ENCODE measurements at regions not wholly inside any gene's neighbourhood (a gene's known extent, or its start where the extent isn't known, plus 50 kb on each side); places are given as distances from the start of the nearest gene placed in this dataset.

DNA sequence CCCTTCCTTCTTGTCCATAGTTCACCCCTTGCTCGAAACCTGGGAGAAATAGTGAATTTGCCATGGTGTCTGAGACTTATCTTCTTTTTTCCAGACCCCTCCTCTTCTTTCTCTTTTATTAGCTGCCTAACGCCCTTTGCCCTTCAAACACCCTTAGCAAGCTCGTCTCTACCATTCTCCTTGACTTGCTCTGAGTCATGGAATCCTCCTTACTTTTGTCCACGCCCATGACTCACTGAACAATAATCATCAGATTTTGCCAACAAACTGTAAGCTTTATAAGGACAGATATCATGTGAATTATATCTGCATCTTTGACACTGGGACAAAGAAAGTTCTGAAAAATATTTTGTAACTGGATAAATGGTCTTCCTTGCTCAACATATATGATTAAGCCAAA lies 67.1 kb upstream of the CNTNAP5 start:
- Histone ChIP-seq H4K20me1 (ENCODE audit: low read length) (no peaks in the 10 kb centered on the region), H3K9me2 (replicated peaks; ENCODE audit: low read length) (no peaks in the 10 kb centered on the region), H3K27ac (ENCODE audit: low read length) (no peak overlapping the region), H3K4me1 (ENCODE audit: insufficient read depth, low read length) (peaks cover 24% of the 10 kb centered on the region), H3K9ac (ENCODE audit: low read length) (no peak overlapping the region), H3K9me3 (ENCODE audit: low read length) (no peaks in the 10 kb centered on the region), H3K79me2 (ENCODE audit: low read length) (no peaks in the 10 kb centered on the region), H3K4me3 (ENCODE audit: low read length) (no peak overlapping the region), H3K27me3 (ENCODE audit: low read length) (no peaks in the 10 kb centered on the region), H3K4me2 (ENCODE audit: low read length) (no peak overlapping the region), H2AFZ (ENCODE audit: low read length) (no peak overlapping the region), H3K36me3 (ENCODE audit: low read depth, low read length) (no peaks in the 10 kb centered on the region), H3F3A (ENCODE audit: low read length, unreplicated experiment) (no peaks in the 10 kb centered on the region)
- DNase-seq (peak; percentile 74), ATAC-seq (peak; percentile 81)
- CTCF ChIA-PET: interaction anchor here (1.0 kb wide), 1 partner anchor 997 kb away, joined by 5 read pairs; no protein-coding TSS in a partner anchor
- no TSS peak for BruUV-seq (replicated peaks)
- TF ChIP-seq EZH2phosphoT487 (IDR thresholded peaks at IDR 0.05; ENCODE audit: borderline replicate concordance, low read length) (no peak), EZH2 (IDR thresholded peaks at IDR 0.05; ENCODE audit: low read length, unreplicated experiment) (no peak)
- TF ChIP-seq, protein P1, sequence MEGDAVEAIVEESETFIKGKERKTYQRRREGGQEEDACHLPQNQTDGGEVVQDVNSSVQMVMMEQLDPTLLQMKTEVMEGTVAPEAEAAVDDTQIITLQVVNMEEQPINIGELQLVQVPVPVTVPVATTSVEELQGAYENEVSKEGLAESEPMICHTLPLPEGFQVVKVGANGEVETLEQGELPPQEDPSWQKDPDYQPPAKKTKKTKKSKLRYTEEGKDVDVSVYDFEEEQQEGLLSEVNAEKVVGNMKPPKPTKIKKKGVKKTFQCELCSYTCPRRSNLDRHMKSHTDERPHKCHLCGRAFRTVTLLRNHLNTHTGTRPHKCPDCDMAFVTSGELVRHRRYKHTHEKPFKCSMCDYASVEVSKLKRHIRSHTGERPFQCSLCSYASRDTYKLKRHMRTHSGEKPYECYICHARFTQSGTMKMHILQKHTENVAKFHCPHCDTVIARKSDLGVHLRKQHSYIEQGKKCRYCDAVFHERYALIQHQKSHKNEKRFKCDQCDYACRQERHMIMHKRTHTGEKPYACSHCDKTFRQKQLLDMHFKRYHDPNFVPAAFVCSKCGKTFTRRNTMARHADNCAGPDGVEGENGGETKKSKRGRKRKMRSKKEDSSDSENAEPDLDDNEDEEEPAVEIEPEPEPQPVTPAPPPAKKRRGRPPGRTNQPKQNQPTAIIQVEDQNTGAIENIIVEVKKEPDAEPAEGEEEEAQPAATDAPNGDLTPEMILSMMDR (conservative IDR thresholded peaks at IDR 0.05; ENCODE audit: low read depth, low read length): no peak
- intact Hi-C loops (cut with micrococcal nuclease): no loop called here
- POLR2A ChIA-PET (ENCODE audit: unreplicated experiment): no interaction called here

DNA sequence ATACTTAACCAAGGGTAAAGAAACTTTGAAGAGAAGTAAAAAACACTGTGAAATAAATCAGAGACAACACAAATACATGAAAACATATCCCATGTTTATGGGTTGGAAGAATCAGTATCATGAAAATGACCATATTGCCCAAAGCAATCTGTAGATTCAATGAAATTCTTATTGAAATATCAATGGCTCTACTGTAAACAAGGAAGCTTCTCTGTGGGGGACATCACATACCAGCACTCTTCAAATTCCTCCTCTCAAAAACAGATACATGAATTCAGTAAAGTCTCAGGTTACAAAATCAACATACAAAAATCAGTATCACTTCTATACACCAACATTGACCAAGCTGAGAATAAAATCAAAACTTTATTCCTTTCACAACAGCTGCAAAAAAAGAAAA lies 63.5 kb upstream of the CNTNAP5 start:
- TF ChIP-seq EZH2 (IDR thresholded peaks at IDR 0.05; ENCODE audit: low read length, unreplicated experiment) (no peak), EZH2phosphoT487 (IDR thresholded peaks at IDR 0.05; ENCODE audit: borderline replicate concordance, low read length) (no peak)
- TF ChIP-seq, protein P1 (conservative IDR thresholded peaks at IDR 0.05; ENCODE audit: low read depth, low read length): no peak
- H4K20me1 ChIP-seq (ENCODE audit: low read length): no peaks in the 10 kb centered on the region
- BruUV-seq (replicated peaks): no TSS peak
- no peaks in the 10 kb centered on the region for H3F3A ChIP-seq (ENCODE audit: low read length, unreplicated experiment)
- no peak overlapping the region for H2AFZ ChIP-seq (ENCODE audit: low read length)
- no peak for DNase-seq
- H3K4me3 ChIP-seq (ENCODE audit: low read length): no peak overlapping the region
- intact Hi-C loops (cut with micrococcal nuclease): no loop called here
- CTCF ChIA-PET: no interaction called here
- no peak overlapping the region for H3K27ac ChIP-seq (ENCODE audit: low read length)
- no peaks in the 10 kb centered on the region for H3K27me3 ChIP-seq (ENCODE audit: low read length)
- POLR2A ChIA-PET (ENCODE audit: unreplicated experiment): no interaction called here
- ATAC-seq: no peak
- H3K4me1 ChIP-seq (ENCODE audit: insufficient read depth, low read length): peaks cover 9% of the 10 kb centered on the region; the same call in 1 of the 2 replicates
- H3K9ac ChIP-seq (ENCODE audit: low read length): no peak overlapping the region
- H3K36me3 ChIP-seq (ENCODE audit: low read depth, low read length): no peaks in the 10 kb centered on the region
- no peaks in the 10 kb centered on the region for H3K9me3 ChIP-seq (ENCODE audit: low read length)
- H3K9me2 ChIP-seq (replicated peaks; ENCODE audit: low read length): no peaks in the 10 kb centered on the region
- H3K79me2 ChIP-seq (ENCODE audit: low read length): no peaks in the 10 kb centered on the region
- no peak overlapping the region for H3K4me2 ChIP-seq (ENCODE audit: low read length)

DNA sequence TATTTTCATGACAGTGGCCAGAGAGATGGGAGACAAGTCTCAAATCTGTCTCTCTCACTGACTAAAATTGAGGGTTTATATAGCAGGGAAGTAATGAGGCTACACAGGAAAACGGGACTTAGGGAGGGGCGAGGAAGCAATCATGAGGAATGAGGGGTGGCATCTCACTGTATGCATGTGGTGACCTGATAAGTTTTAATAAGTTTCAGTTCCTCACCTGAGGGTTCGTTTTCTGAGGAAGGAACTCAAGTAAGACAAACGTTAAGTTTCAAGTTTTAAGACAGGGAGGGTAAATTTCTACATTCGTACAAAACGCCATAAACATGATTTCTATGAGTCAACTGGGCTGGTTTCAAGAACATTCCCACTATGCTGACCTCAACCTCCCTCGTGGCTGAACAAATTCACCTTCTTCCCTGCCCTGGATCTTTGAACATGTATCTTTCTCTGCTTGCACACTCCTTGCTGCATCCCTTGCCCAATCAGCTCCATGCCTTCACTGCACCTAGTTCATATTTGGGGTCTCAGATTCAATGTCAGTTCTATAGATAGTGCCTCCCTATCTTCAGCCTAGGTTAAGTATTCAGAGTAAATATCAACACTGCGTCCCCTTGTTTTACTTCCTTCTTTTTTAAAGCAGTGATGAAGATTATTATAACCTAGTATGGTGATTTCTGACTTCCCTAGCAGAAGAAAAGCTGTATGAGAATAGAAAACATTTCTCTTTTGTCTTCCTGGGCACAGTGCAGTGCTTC lies 53.3 kb upstream of the CNTNAP5 start:
- H3K9me3 ChIP-seq (ENCODE audit: low read length): no peaks in the 10 kb centered on the region
- no peaks in the 10 kb centered on the region for H3K27me3 ChIP-seq (ENCODE audit: low read length)
- no peaks in the 10 kb centered on the region for H3K36me3 ChIP-seq (ENCODE audit: low read depth, low read length)
- H3K9me2 ChIP-seq (replicated peaks; ENCODE audit: low read length): no peaks in the 10 kb centered on the region
- no peaks in the 10 kb centered on the region for H4K20me1 ChIP-seq (ENCODE audit: low read length)
- POLR2A ChIA-PET (ENCODE audit: unreplicated experiment): no interaction called here
- H2AFZ ChIP-seq (ENCODE audit: low read length): no peak overlapping the region
- no peaks in the 10 kb centered on the region for H3K79me2 ChIP-seq (ENCODE audit: low read length)
- intact Hi-C loops (cut with micrococcal nuclease): no loop called here
- H3F3A ChIP-seq (ENCODE audit: low read length, unreplicated experiment): no peaks in the 10 kb centered on the region
- H3K4me2 ChIP-seq (ENCODE audit: low read length): no peak overlapping the region
- H3K9ac ChIP-seq (ENCODE audit: low read length): no peak overlapping the region
- no peak overlapping the region for H3K4me3 ChIP-seq (ENCODE audit: low read length)
- DNase-seq (no peak), ATAC-seq (no peak)
- H3K27ac ChIP-seq (ENCODE audit: low read length): no peak overlapping the region
- CTCF ChIA-PET: no interaction called here
- H3K4me1 ChIP-seq (ENCODE audit: insufficient read depth, low read length): no peaks in the 10 kb centered on the region
- no TSS peak for BruUV-seq (replicated peaks)
- no peak for TF ChIP-seq EZH2 (IDR thresholded peaks at IDR 0.05; ENCODE audit: low read length, unreplicated experiment)
- TF ChIP-seq, protein P1 (conservative IDR thresholded peaks at IDR 0.05; ENCODE audit: low read depth, low read length): no peak
- TF ChIP-seq EZH2phosphoT487 (IDR thresholded peaks at IDR 0.05; ENCODE audit: borderline replicate concordance, low read length): no peak

All from PC-3 (cell line).